GM06990 (cell line): ENCODE measurements at regions not wholly inside any gene's neighbourhood (a gene's known extent, or its start where the extent isn't known, plus 50 kb on each side); places are given as distances from the start of the nearest gene placed in this dataset.

Experiments used
- DNase-seq: peaks from one replicate; pipeline ENCODE4 v3.0.0-alpha.2; 2011; ENCODE audit not compliant: insufficient read length; ENCODE audit errors: extremely low read depth
- H3K27me3 ChIP-seq: replicated peaks from 2 replicates; pipeline ENCODE4 v1.6.0; 2011; ENCODE audit warnings: low read length; ENCODE audit not compliant: control insufficient read depth, insufficient read depth
- H3K36me3 ChIP-seq: 2 replicates; pipeline ENCODE4 v1.5.1; 2011; ENCODE audit warnings: low read length; ENCODE audit not compliant: control insufficient read depth, insufficient read depth
- H3K4me3 ChIP-seq: replicated peaks from 2 replicates; pipeline ENCODE4 v1.5.1; 2011; ENCODE audit warnings: low read depth, mild to moderate bottlenecking, control low read depth, low read length
- CTCF ChIP-seq: IDR thresholded peaks from 2 replicates; pipeline ENCODE4 v1.5.1; 2011; ENCODE audit warnings: low read length, control low read depth, mild to moderate bottlenecking, inconsistent platforms; ENCODE audit not compliant: insufficient read depth, poor library complexity, severe bottlenecking

GRCh38 chr1:221511797-221512196 lies 230.1 kb downstream of the DUSP10 start:
- TF ChIP-seq CTCF: no peak
- no peaks in the 10 kb centered on the region for H3K27me3 ChIP-seq
- H3K36me3 ChIP-seq: no peaks in the 10 kb centered on the region
- no peak overlapping the region for H3K4me3 ChIP-seq
- DNase-seq: no peak

- DNase-seq: no peak
- Histone ChIP-seq H3K36me3 (no peaks in the 10 kb centered on the region), H3K27me3 (no peaks in the 10 kb centered on the region), H3K4me3 (no peak overlapping the region)
- no peak for TF ChIP-seq CTCF
These were observed 227.1 kb downstream of the DUSP10 start for GRCh38 chr1:221514806-221515205.

GRCh38 chr1:221515496-221515895 lies 226.4 kb downstream of the DUSP10 start:
- TF ChIP-seq CTCF: no peak
- no peak for DNase-seq
- Histone ChIP-seq H3K36me3 (no peaks in the 10 kb centered on the region), H3K27me3 (no peaks in the 10 kb centered on the region), H3K4me3 (no peak overlapping the region)

GRCh38 chr1:221517961-221518360 lies 223.9 kb downstream of the DUSP10 start:
- H3K27me3 ChIP-seq: no peaks in the 10 kb centered on the region
- H3K36me3 ChIP-seq: no peaks in the 10 kb centered on the region
- DNase-seq: no peak
- no peak for TF ChIP-seq CTCF
- H3K4me3 ChIP-seq: no peak overlapping the region

- Histone ChIP-seq H3K36me3 (no peaks in the 10 kb centered on the region), H3K27me3 (no peaks in the 10 kb centered on the region), H3K4me3 (no peak overlapping the region)
- no peak for DNase-seq
- TF ChIP-seq CTCF: no peak
These were observed 221.6 kb downstream of the DUSP10 start for GRCh38 chr1:221520250-221520649.

GRCh38 chr1:221521686-221522085 lies 220.2 kb downstream of the DUSP10 start:
- H3K27me3 ChIP-seq: no peaks in the 10 kb centered on the region
- no peaks in the 10 kb centered on the region for H3K36me3 ChIP-seq
- TF ChIP-seq CTCF: no peak
- no peak overlapping the region for H3K4me3 ChIP-seq
- no peak for DNase-seq
